HG03354 (cell line): ENCODE measurements at regions not wholly inside any gene's neighbourhood (a gene's known extent, or its start where the extent isn't known, plus 50 kb on each side); places are given as distances from the start of the nearest gene placed in this dataset.
"Not testable (repeated sequence)": the region's sequence is repeated elsewhere in the genome, so short reads cannot be mapped to it uniquely, and the experiment has no call there.

Experiments used
- ATAC-seq: cut with Tn5 transposase; IDR thresholded peaks from one replicate; pipeline ENCODE4 v1.9.1; 2021; ENCODE audit warnings: mild to moderate bottlenecking; ENCODE audit not compliant: unreplicated experiment, poor library complexity, severe bottlenecking

GRCh38 chr3:75362086-75362784 is 301.9 kb upstream of the FRG2C start:
- not testable (repeated sequence) for ATAC-seq

GRCh38 chr3:75372964-75373363 is 291.2 kb upstream of the FRG2C start:
- ATAC-seq: not testable (repeated sequence)

GRCh38 chr3:75379840-75380239 is 284.3 kb upstream of the FRG2C start:
- not testable (repeated sequence) for ATAC-seq

- ATAC-seq: no peak
These were observed 283.8 kb upstream of the FRG2C start for GRCh38 chr3:75380276-75380771.

- ATAC-seq: not testable (repeated sequence)
These were observed 280.1 kb upstream of the FRG2C start for GRCh38 chr3:75384016-75384415.

- not testable (repeated sequence) for ATAC-seq
These were observed 275.5 kb upstream of the FRG2C start for GRCh38 chr3:75388486-75389124.

GRCh38 chr3:75393288-75393694 is 270.8 kb upstream of the FRG2C start:
- not testable (repeated sequence) for ATAC-seq

GRCh38 chr3:75394102-75394501 is 270.0 kb upstream of the FRG2C start:
- ATAC-seq: not testable (repeated sequence)

- ATAC-seq: not testable (repeated sequence)
These were observed 269.4 kb upstream of the FRG2C start for GRCh38 chr3:75394562-75395360.

GRCh38 chr3:75395580-75396315 is 268.4 kb upstream of the FRG2C start:
- ATAC-seq: no peak

GRCh38 chr3:75396316-75396802 is 267.8 kb upstream of the FRG2C start:
- no peak for ATAC-seq

GRCh38 chr3:75397486-75397885 is 266.6 kb upstream of the FRG2C start:
- ATAC-seq: not testable (repeated sequence)

GRCh38 chr3:75422101-75422945 is 241.8 kb upstream of the FRG2C start:
- ATAC-seq: not testable (repeated sequence)

GRCh38 chr3:75425379-75425778 is 238.7 kb upstream of the FRG2C start:
- ATAC-seq: not testable (repeated sequence)

GRCh38 chr3:75427486-75427885 is 236.6 kb upstream of the FRG2C start:
- ATAC-seq: not testable (repeated sequence)

- ATAC-seq: not testable (repeated sequence)
These were observed 236.2 kb upstream of the FRG2C start for GRCh38 chr3:75427906-75428305.

GRCh38 chr3:75429561-75430220 is 234.4 kb upstream of the FRG2C start:
- not testable (repeated sequence) for ATAC-seq

- ATAC-seq: not testable (repeated sequence)
These were observed 233.7 kb upstream of the FRG2C start for GRCh38 chr3:75430406-75430805.
